ENCODE measurements at regions not wholly inside any gene's neighbourhood (a gene's known extent, or its start where the extent isn't known, plus 50 kb on each side); places are given as distances from the start of the nearest gene placed in this dataset.

- no peak for TF ChIP-seq POLR2AphosphoS5 (IDR thresholded peaks at IDR 0.05; ENCODE audit: low read depth, low read length)
- TF ChIP-seq POLR2A (IDR thresholded peaks at IDR 0.05; ENCODE audit: low read depth, low read length): no peak
- no peak for TF ChIP-seq TAF1 (IDR thresholded peaks at IDR 0.05; ENCODE audit: low read depth, low read length)
These were observed 61.2 kb upstream of the PROK2 start for GRCh38 chr3:71846185-71846584.

Data from GM12891 (cell line).